Astrocyte of the spinal cord (primary cell): ENCODE measurements at regions not wholly inside any gene's neighbourhood (a gene's known extent, or its start where the extent isn't known, plus 50 kb on each side); places are given as distances from the start of the nearest gene placed in this dataset.

ENCODE experiments used
- DNase-seq: peaks from one replicate; pipeline ENCODE4 v3.0.0; 2011; ENCODE audit warnings: low read depth, low spot score
- H3K4me3 ChIP-seq: 2 replicates; pipeline ENCODE4 v1.5.1; 2011; ENCODE audit warnings: low read depth, mild to moderate bottlenecking, low read length, moderate library complexity
- in situ Hi-C: cut with HindIII; loops from 2 replicates; pipeline ENCODE4 v1.10.0; 2017; ENCODE audit warnings: low sequenced_read_pairs
- TF ChIP-seq, protein P1 (sequence below): IDR thresholded peaks from 2 replicates; pipeline ENCODE4 v1.5.1; 2012; ENCODE audit warnings: low read depth, mild to moderate bottlenecking, low read length, inconsistent platforms

DNA sequence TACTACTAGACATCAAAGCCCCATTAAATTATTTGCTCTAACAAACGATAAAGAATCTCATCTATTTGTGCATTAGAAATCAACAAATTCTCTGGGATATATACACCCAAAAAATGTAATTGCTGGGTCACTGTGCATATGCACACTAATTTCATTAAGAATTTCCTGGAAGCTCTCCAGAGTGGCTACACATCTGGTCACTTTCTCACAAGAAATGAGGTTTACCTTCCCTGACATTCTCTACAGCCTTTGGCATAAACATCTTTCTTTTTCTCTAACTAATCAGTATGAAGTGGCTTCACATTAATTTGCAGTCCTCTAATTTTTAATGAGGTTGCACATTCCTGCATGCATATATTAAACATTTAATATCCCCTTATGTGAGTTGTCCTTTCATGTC is 150.8 kb upstream of the ANO5 start:
- TF ChIP-seq, protein P1, sequence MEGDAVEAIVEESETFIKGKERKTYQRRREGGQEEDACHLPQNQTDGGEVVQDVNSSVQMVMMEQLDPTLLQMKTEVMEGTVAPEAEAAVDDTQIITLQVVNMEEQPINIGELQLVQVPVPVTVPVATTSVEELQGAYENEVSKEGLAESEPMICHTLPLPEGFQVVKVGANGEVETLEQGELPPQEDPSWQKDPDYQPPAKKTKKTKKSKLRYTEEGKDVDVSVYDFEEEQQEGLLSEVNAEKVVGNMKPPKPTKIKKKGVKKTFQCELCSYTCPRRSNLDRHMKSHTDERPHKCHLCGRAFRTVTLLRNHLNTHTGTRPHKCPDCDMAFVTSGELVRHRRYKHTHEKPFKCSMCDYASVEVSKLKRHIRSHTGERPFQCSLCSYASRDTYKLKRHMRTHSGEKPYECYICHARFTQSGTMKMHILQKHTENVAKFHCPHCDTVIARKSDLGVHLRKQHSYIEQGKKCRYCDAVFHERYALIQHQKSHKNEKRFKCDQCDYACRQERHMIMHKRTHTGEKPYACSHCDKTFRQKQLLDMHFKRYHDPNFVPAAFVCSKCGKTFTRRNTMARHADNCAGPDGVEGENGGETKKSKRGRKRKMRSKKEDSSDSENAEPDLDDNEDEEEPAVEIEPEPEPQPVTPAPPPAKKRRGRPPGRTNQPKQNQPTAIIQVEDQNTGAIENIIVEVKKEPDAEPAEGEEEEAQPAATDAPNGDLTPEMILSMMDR, result no peak
- H3K4me3 ChIP-seq, result no peak overlapping the region
- no peak for DNase-seq
- in situ Hi-C loops, result no loop called here

DNA sequence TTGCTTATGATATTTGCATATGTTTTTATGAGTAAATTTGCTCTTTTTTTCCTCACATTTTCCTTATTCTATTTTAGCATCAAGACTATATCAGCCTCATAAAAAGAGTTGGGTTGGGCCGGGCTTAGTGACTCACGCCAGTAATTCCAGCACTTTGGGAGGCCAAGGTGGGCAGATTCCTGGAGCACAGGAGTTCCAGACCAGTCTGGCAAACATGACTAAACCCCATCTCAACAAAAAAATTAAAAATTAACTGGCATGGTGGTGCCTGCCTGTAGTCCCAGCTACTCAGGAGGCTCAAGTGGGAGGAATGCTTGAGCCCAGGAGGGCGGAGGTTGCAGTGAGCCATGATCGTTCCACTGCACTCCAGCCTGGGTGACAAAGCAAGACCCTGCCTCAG is 148.8 kb upstream of the ANO5 start:
- no peak for DNase-seq
- in situ Hi-C loops, result no loop called here
- no peak overlapping the region for H3K4me3 ChIP-seq
- TF ChIP-seq, protein P1, result no peak

DNA sequence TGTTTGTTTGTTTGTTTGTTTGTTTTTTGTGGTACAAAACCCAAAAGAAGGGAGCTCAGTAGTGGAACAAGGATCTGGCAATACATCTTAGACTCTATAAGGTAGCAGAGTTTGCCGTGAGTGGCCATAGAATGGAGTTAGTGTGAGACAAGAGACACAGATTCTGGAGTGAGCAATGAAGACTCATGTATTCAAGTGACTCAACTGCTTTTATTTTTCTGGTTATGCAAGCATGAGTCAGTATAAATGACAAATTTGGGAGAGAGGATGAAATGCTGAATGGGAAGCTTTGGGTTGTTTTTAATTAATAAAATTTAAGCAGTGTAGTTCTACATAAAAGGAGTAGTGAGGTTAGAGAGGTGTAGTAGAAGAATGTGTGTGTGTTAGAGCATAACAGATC is 143.6 kb upstream of the ANO5 start:
- TF ChIP-seq, protein P1, result no peak
- in situ Hi-C loops, result no loop called here
- no peak for DNase-seq
- no peak overlapping the region for H3K4me3 ChIP-seq

DNA sequence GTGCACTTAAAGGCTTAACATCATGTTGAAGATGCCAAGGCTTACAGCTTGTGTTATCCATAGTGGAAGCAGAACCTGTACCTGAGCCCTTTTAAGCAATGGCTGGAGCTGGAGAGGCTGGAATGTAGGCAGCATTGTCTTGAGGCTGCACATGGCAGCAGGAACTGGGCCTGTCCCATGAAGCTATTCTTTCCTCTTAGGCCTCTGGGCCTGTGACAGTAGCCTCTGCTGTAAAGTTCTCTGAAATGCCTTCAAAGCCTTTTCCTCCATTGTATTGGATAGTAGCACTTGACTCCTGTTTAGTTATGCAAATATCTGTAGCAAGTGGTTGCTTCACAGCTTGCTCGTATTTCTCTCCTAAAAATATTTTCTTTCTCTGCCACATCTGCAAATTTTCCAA is 127.4 kb upstream of the ANO5 start:
- in situ Hi-C loops, result no loop called here
- H3K4me3 ChIP-seq, result no peak overlapping the region
- TF ChIP-seq, protein P1, result no peak
- no peak for DNase-seq

DNA sequence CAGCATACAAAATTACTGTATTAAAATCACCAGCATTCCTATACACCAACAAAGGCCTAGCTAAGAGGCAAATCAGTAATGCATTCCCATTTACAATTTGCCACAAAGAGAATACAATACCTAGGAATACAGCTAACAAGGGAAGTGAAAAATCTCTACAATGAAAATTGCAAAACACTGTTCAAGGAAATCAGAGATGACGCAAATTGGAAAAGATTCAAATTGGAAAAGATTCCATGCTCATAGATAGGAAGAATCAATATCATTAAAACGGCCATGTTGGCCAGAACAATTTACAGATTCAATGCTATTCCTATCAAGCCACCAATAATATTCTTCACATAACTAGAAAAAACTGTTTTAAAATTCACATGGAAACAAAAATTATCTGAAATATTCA is 123.0 kb upstream of the ANO5 start:
- TF ChIP-seq, protein P1, result no peak
- DNase-seq, result no peak
- in situ Hi-C loops, result no loop called here
- no peak overlapping the region for H3K4me3 ChIP-seq

DNA sequence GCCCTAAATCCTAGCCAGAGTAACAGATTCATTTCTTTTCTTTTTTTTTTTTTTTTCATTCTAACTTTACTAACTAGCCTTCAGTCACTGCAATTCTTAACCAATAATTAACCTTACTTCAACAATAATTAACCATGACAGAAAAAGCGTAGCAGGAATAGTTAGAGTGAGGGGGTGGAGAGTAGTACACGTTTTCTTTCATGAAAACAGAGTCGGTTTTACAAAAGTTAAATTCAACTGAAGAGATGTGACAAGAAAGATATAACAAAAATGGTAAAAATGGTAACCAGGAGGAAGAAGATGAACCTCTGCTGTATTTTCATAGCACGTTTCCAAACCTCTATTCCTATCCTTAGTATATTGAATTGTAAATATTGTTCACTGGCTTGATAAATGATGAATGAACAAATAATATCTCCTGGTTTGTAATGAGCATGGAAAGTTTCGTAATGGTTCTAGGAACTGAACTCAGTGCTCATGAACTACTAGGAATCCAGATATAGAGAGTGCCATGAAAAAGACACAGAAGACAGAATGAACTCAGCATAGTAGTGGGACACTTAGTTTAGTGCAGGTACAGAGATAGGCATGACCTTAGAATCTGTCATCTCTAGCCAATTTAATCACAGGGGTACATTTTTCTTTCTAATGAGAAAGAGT is 116.5 kb upstream of the ANO5 start:
- TF ChIP-seq, protein P1, result no peak
- DNase-seq, result no peak
- no peak overlapping the region for H3K4me3 ChIP-seq
- in situ Hi-C loops, result no loop called here
